T-cell (primary cell): ENCODE measurements at regions not wholly inside any gene's neighbourhood (a gene's known extent, or its start where the extent isn't known, plus 50 kb on each side); places are given as distances from the start of the nearest gene placed in this dataset.

Experiments used
- ATAC-seq, 4 experiments: fragments of 200-7000 bp in 3 of 4; fragments of 150-1000 bp in 1 of 4; cut with Tn5 transposase; replicated peaks in 1 of 4; 1 replicate in 3 of 4; 2 replicates in 1 of 4; pipeline ENCODE4 v1.10.0; 2021; ENCODE audit warnings: moderate library complexity in 3 of 4, mild to moderate bottlenecking in 2 of 4, moderate number of reproducible peaks in 1 of 4
- CTCF ChIA-PET, 2 donors: fragments of 300-600 bp; sonication (Branson Sonifier 250); formaldehyde crosslinking; loops; one replicate each; lab custom pipeline; 2022; ENCODE audit warnings: antibody characterized with exemption in 2 of 2; lab: Charles Lee
- POLR2A ChIA-PET, 2 donors: fragments of 300-600 bp; sonication (Branson Sonifier 250); formaldehyde crosslinking; loops; one replicate each; lab custom pipeline; 2022; ENCODE audit warnings: antibody characterized with exemption in 2 of 2; lab: Charles Lee
- DNase-seq, 35 experiments: peaks; one replicate each; pipeline versions ENCODE4 v3.0.0 to v3.0.0-alpha.2; 2013 to 2023
- H3K27ac ChIP-seq: one replicate; pipeline ENCODE4 v1.5.1; 2013; ENCODE audit warnings: low read length
- H3K27me3 ChIP-seq, 2 experiments: replicated peaks in 1 of 2; 1 replicate in 1 of 2; 2 replicates in 1 of 2; pipeline versions ENCODE4 v1.6.1 to v1.7.0; 2013; ENCODE audit warnings: low read length in 1 of 2, mixed read lengths in 1 of 2; ENCODE audit not compliant: control insufficient read depth in 2 of 2, insufficient read depth in 2 of 2; ENCODE audit errors: extremely low read depth in 1 of 2
- H3K36me3 ChIP-seq, 2 donors: 1 replicate in 1 of 2; 2 replicates in 1 of 2; pipeline versions ENCODE4 v1.6.1 to v1.7.0; 2013; ENCODE audit warnings: low read length in 1 of 2; ENCODE audit not compliant: control insufficient read depth in 2 of 2, insufficient read depth in 1 of 2; ENCODE audit errors: extremely low read depth in 1 of 2
- H3K4me1 ChIP-seq, 2 experiments: 1 replicate in 1 of 2; 2 replicates in 1 of 2; pipeline versions ENCODE4 v1.6.1 to v1.7.0; 2013; ENCODE audit warnings: low read length in 2 of 2, mixed read lengths in 1 of 2; ENCODE audit not compliant: insufficient read depth in 2 of 2, control insufficient read depth in 1 of 2; ENCODE audit errors: extremely low read depth in 1 of 2
- H3K4me3 ChIP-seq, 2 donors: 1 replicate in 1 of 2; 2 replicates in 1 of 2; pipeline versions ENCODE4 v1.5.1 to v1.7.0; 2013; ENCODE audit warnings: mild to moderate bottlenecking in 2 of 2, low read length in 1 of 2, moderate library complexity in 1 of 2; ENCODE audit not compliant: control insufficient read depth in 1 of 2; ENCODE audit errors: extremely low read depth in 1 of 2
- H3K9me3 ChIP-seq: 2 replicates; pipeline ENCODE4 v1.7.0; 2013
- H3K27ac Mint-ChIP-seq, 2 donors: one replicate each; pipeline ENCODE4 v1.8.0; 2020 to 2021; ENCODE audit warnings: mild to moderate bottlenecking in 2 of 2, mixed read lengths in 2 of 2
- H3K27me3 Mint-ChIP-seq, 2 donors: one replicate each; pipeline ENCODE4 v1.8.0; 2021 to 2022; ENCODE audit warnings: mixed read lengths in 2 of 2
- H3K36me3 Mint-ChIP-seq: one replicate; pipeline ENCODE4 v1.8.0; 2021; ENCODE audit warnings: mixed read lengths
- H3K4me1 Mint-ChIP-seq, 3 donors: one replicate each; pipeline ENCODE4 v1.8.0; 2020 to 2022; ENCODE audit warnings: mixed read lengths in 3 of 3, mild to moderate bottlenecking in 1 of 3
- H3K4me3 Mint-ChIP-seq, 3 donors: one replicate each; pipeline ENCODE4 v1.8.0; 2020 to 2022; ENCODE audit warnings: mild to moderate bottlenecking in 3 of 3, mixed read lengths in 3 of 3, moderate library complexity in 3 of 3
- H3K9me3 Mint-ChIP-seq, 3 donors: one replicate each; pipeline ENCODE4 v1.8.0; 2020 to 2022; ENCODE audit warnings: mixed read lengths in 3 of 3
- WGBS: methylation state at CpG from one replicate; pipeline ENCODE4 v1.1.5; 2013; ENCODE audit warnings: missing lambda C conversion rate; ENCODE audit not compliant: insufficient coverage; 5-methylcytosine and 5-hydroxymethylcytosine counted together

- no peak for ATAC-seq
- no peaks in the 10 kb centered on the region for H3K4me1 Mint-ChIP-seq
These were observed 458.8 kb downstream of the SETBP1 start for GRCh38 chr18:45139478-45139877.

GRCh38 chr18:45142868-45143267 lies 462.2 kb downstream of the SETBP1 start:
- H3K36me3 Mint-ChIP-seq: no peaks in the 10 kb centered on the region
- Histone ChIP-seq H3K9me3 (no peaks in the 10 kb centered on the region), H3K27me3 (no peaks in the 10 kb centered on the region), H3K36me3 (no peaks in the 10 kb centered on the region), H3K4me1 (no peaks in the 10 kb centered on the region), H3K4me3 (no peak overlapping the region), H3K27ac (no peak overlapping the region)
- DNase-seq (no peak), ATAC-seq (no peak)
- H3K4me1 Mint-ChIP-seq: no peaks in the 10 kb centered on the region
- WGBS: no CpG with 5 or more reads among the region's 1 CpG
- H3K4me3 Mint-ChIP-seq: no peak overlapping the region
- ChIA-PET POLR2A (no interaction called here), CTCF (no interaction called here)
- H3K27ac Mint-ChIP-seq: no peak overlapping the region
- peaks cover 0 to 10% (median 0%) of the 10 kb centered on the region in 3 donors for H3K9me3 Mint-ChIP-seq
- H3K27me3 Mint-ChIP-seq: no peaks in the 10 kb centered on the region

More at GRCh38 chr18:45139478-45139877, 458.8 kb downstream of the SETBP1 start:
- ChIA-PET CTCF (no interaction called here), POLR2A (no interaction called here)
- peaks cover 0 to 7% (median 0%) of the 10 kb centered on the region in 3 donors for H3K9me3 Mint-ChIP-seq
- Histone ChIP-seq H3K27ac (no peak overlapping the region), H3K9me3 (no peaks in the 10 kb centered on the region), H3K36me3 (no peaks in the 10 kb centered on the region), H3K27me3 (no peaks in the 10 kb centered on the region), H3K4me3 (no peak overlapping the region), H3K4me1 (peaks cover 0 to 2% of the 10 kb centered on the region in 2 experiments)
- no peak for DNase-seq
- no CpG with 5 or more reads among the region's 4 CpGs for WGBS
- H3K4me3 Mint-ChIP-seq: no peak overlapping the region
- no peaks in the 10 kb centered on the region for H3K27me3 Mint-ChIP-seq
- no peak overlapping the region for H3K27ac Mint-ChIP-seq
- no peaks in the 10 kb centered on the region for H3K36me3 Mint-ChIP-seq

GRCh38 chr18:45149712-45150111 lies 465.6 kb upstream of the SLC14A2 start:
- POLR2A ChIA-PET: no interaction called here
- Mint-ChIP-seq H3K4me1 (no peaks in the 10 kb centered on the region), H3K27me3 (peaks cover 2 to 3% of the 10 kb centered on the region in 2 donors), H3K27ac (no peak overlapping the region), H3K36me3 (no peaks in the 10 kb centered on the region), H3K4me3 (no peak overlapping the region), H3K9me3 (peaks cover 0 to 8% (median 4%) of the 10 kb centered on the region in 3 donors)
- Histone ChIP-seq H3K27ac (no peak overlapping the region), H3K36me3 (no peaks in the 10 kb centered on the region), H3K9me3 (no peaks in the 10 kb centered on the region), H3K4me3 (no peak overlapping the region), H3K27me3 (no peaks in the 10 kb centered on the region), H3K4me1 (no peaks in the 10 kb centered on the region)
- CTCF ChIA-PET: interaction anchor here in 1 of 2 donors (0.6 kb wide), 1 partner anchor 28 kb away, joined by 3 read pairs; no protein-coding TSS in a partner anchor
- ATAC-seq (no peak), DNase-seq (no peak)
- 100% methylated on average over 1 of the region's 4 CpGs for whole genome bisulfite sequencing

GRCh38 chr18:45151645-45152044 lies 463.6 kb upstream of the SLC14A2 start:
- Histone ChIP-seq H3K27me3 (no peaks in the 10 kb centered on the region), H3K4me3 (no peak overlapping the region), H3K27ac (no peak overlapping the region), H3K9me3 (no peaks in the 10 kb centered on the region), H3K4me1 (no peaks in the 10 kb centered on the region), H3K36me3 (no peaks in the 10 kb centered on the region)
- no peak for DNase-seq
- Mint-ChIP-seq H3K27me3 (peaks cover 2 to 3% of the 10 kb centered on the region in 2 donors), H3K4me3 (no peak overlapping the region), H3K4me1 (no peaks in the 10 kb centered on the region), H3K36me3 (no peaks in the 10 kb centered on the region), H3K9me3 (peaks cover 0 to 5% (median 4%) of the 10 kb centered on the region in 3 donors), H3K27ac (no peak overlapping the region)
- no peak for ATAC-seq
- ChIA-PET CTCF (no interaction called here), POLR2A (no interaction called here)
- 89% methylated on average over 2 of the region's 2 CpGs for WGBS

GRCh38 chr18:45155526-45155925 lies 459.8 kb upstream of the SLC14A2 start:
- Histone ChIP-seq H3K27ac (no peak overlapping the region), H3K4me3 (no peak overlapping the region), H3K36me3 (no peaks in the 10 kb centered on the region), H3K27me3 (no peaks in the 10 kb centered on the region), H3K4me1 (no peaks in the 10 kb centered on the region), H3K9me3 (no peaks in the 10 kb centered on the region)
- no peak overlapping the region for H3K4me3 Mint-ChIP-seq
- H3K36me3 Mint-ChIP-seq: no peaks in the 10 kb centered on the region
- no peaks in the 10 kb centered on the region for H3K4me1 Mint-ChIP-seq
- no peak for ATAC-seq
- no peak overlapping the region for H3K27ac Mint-ChIP-seq
- H3K9me3 Mint-ChIP-seq: no peaks in the 10 kb centered on the region
- DNase-seq: no peak
- CTCF ChIA-PET: no interaction called here
- peaks cover 2 to 7% of the 10 kb centered on the region in 2 donors for H3K27me3 Mint-ChIP-seq
- POLR2A ChIA-PET: no interaction called here

GRCh38 chr18:45156946-45157345 lies 458.3 kb upstream of the SLC14A2 start:
- Histone ChIP-seq H3K27ac (no peak overlapping the region), H3K36me3 (no peaks in the 10 kb centered on the region), H3K27me3 (no peaks in the 10 kb centered on the region), H3K4me1 (no peaks in the 10 kb centered on the region), H3K9me3 (no peaks in the 10 kb centered on the region), H3K4me3 (no peak overlapping the region)
- Mint-ChIP-seq H3K9me3 (no peaks in the 10 kb centered on the region), H3K36me3 (no peaks in the 10 kb centered on the region), H3K4me3 (no peak overlapping the region), H3K27me3 (peaks cover 5 to 14% of the 10 kb centered on the region in 2 donors), H3K27ac (no peak overlapping the region), H3K4me1 (no peaks in the 10 kb centered on the region)
- DNase-seq (no peak), ATAC-seq (no peak)
- 100% methylated on average over 3 of the region's 3 CpGs for WGBS
- POLR2A ChIA-PET: no interaction called here
- CTCF ChIA-PET: no interaction called here

GRCh38 chr18:45157576-45157975 lies 457.7 kb upstream of the SLC14A2 start:
- ChIA-PET POLR2A (no interaction called here), CTCF (no interaction called here)
- Mint-ChIP-seq H3K4me3 (no peak overlapping the region), H3K9me3 (no peaks in the 10 kb centered on the region), H3K27me3 (peaks cover 5 to 17% of the 10 kb centered on the region in 2 donors), H3K27ac (no peak overlapping the region), H3K36me3 (no peaks in the 10 kb centered on the region), H3K4me1 (no peaks in the 10 kb centered on the region)
- Histone ChIP-seq H3K9me3 (no peaks in the 10 kb centered on the region), H3K27ac (no peak overlapping the region), H3K27me3 (no peaks in the 10 kb centered on the region), H3K36me3 (no peaks in the 10 kb centered on the region), H3K4me1 (no peaks in the 10 kb centered on the region), H3K4me3 (no peak overlapping the region)
- no peak for DNase-seq
- no peak for ATAC-seq
- no CpG with 5 or more reads among the region's 1 CpG for WGBS
